Smooth muscle cell (in vitro differentiated cells): ENCODE measurements at regions not wholly inside any gene's neighbourhood (a gene's known extent, or its start where the extent isn't known, plus 50 kb on each side); places are given as distances from the start of the nearest gene placed in this dataset.

ENCODE experiments used
- DNase-seq: peaks from one replicate; lab custom pipeline; 2025; ENCODE audit not compliant: unreplicated experiment; lab: John Stamatoyannopoulos, UW
- H2AFZ ChIP-seq: fragments of 200-600 bp; sonication (generic); 2 replicates; pipeline ENCODE4 v1.6.0; 2016; ENCODE audit warnings: antibody characterized with exemption, low read depth, mild to moderate bottlenecking
- H3F3A ChIP-seq: fragments of 200-600 bp; sonication (generic); 2 replicates; pipeline ENCODE4 v1.6.0; 2017; ENCODE audit warnings: antibody characterized with exemption, low read depth
- H3K27ac ChIP-seq: fragments of 200-600 bp; sonication (generic); 2 replicates; pipeline ENCODE4 v1.5.1; 2016; ENCODE audit warnings: low read depth, mild to moderate bottlenecking
- H3K27me3 ChIP-seq: fragments of 200-600 bp; sonication (generic); 2 replicates; pipeline ENCODE4 v1.6.1; 2016; ENCODE audit warnings: low read depth, mild to moderate bottlenecking
- H3K36me3 ChIP-seq: fragments of 200-600 bp; sonication (generic); 2 replicates; pipeline ENCODE4 v1.5.1; 2016; ENCODE audit warnings: low read depth
- H3K4me1 ChIP-seq: fragments of 200-600 bp; sonication (generic); 2 replicates; pipeline ENCODE4 v1.5.1; 2016; ENCODE audit warnings: low read depth
- H3K4me2 ChIP-seq: fragments of 200-600 bp; sonication (generic); 2 replicates; pipeline ENCODE4 v1.6.0; 2016; ENCODE audit warnings: mild to moderate bottlenecking
- H3K4me3 ChIP-seq: fragments of 200-600 bp; sonication (generic); 2 replicates; pipeline ENCODE4 v1.5.1; 2016; ENCODE audit warnings: mild to moderate bottlenecking
- H3K79me2 ChIP-seq: fragments of 200-600 bp; sonication (generic); 2 replicates; pipeline ENCODE4 v1.6.0; 2016; ENCODE audit warnings: low read depth, mild to moderate bottlenecking
- H3K9ac ChIP-seq: fragments of 200-600 bp; sonication (generic); 2 replicates; pipeline ENCODE4 v1.6.0; 2016; ENCODE audit warnings: low read depth
- H3K9me3 ChIP-seq: fragments of 200-600 bp; sonication (generic); replicated peaks from 2 replicates; pipeline ENCODE4 v1.5.1; 2016; ENCODE audit warnings: low read depth
- H4K20me1 ChIP-seq: fragments of 200-600 bp; sonication (generic); 2 replicates; pipeline ENCODE4 v1.6.0; 2016; ENCODE audit warnings: low read depth
- CTCF ChIP-seq: fragments of 200-600 bp; sonication (generic); IDR thresholded peaks from 2 replicates; pipeline ENCODE4 v1.5.1; 2017; ENCODE audit warnings: borderline replicate concordance, mild to moderate bottlenecking, antibody characterized with exemption; ENCODE audit not compliant: insufficient read depth, poor library complexity, severe bottlenecking
- WGBS: methylation state at CpG from one replicate; pipeline ENCODE4 v1.1.7; 2016; ENCODE audit warnings: low lambda C conversion rate; 5-methylcytosine and 5-hydroxymethylcytosine counted together

- no peak overlapping the region for H3K27ac ChIP-seq
- no peaks in the 10 kb centered on the region for H3K9me3 ChIP-seq
- H3K27me3 ChIP-seq, result no peaks in the 10 kb centered on the region
- no peak overlapping the region for H3K9ac ChIP-seq
- no peaks in the 10 kb centered on the region for H4K20me1 ChIP-seq
- no peaks in the 10 kb centered on the region for H3K79me2 ChIP-seq
- H3K4me3 ChIP-seq, result no peak overlapping the region
- DNase-seq, result no peak
- H2AFZ ChIP-seq, result no peak overlapping the region
- H3K4me2 ChIP-seq, result no peak overlapping the region
- no peaks in the 10 kb centered on the region for H3K36me3 ChIP-seq
- no peaks in the 10 kb centered on the region for H3K4me1 ChIP-seq
- TF ChIP-seq CTCF, result no peak
- 87% methylated on average over 1 of the region's 1 CpG for WGBS
- H3F3A ChIP-seq, result no peaks in the 10 kb centered on the region
Observed at GRCh38 chr12:126860210-126860609, 1406.8 kb upstream of the TMEM132C start.

- H3F3A ChIP-seq, result no peaks in the 10 kb centered on the region
- no peak for DNase-seq
- no peak overlapping the region for H3K27ac ChIP-seq
- no peak for TF ChIP-seq CTCF
- H2AFZ ChIP-seq, result no peak overlapping the region
- no peaks in the 10 kb centered on the region for H4K20me1 ChIP-seq
- H3K4me2 ChIP-seq, result no peak overlapping the region
- no peaks in the 10 kb centered on the region for H3K9me3 ChIP-seq
- H3K4me3 ChIP-seq, result no peak overlapping the region
- no peaks in the 10 kb centered on the region for H3K27me3 ChIP-seq
- H3K36me3 ChIP-seq, result no peaks in the 10 kb centered on the region
- WGBS, result 88% methylated on average over 4 of the region's 4 CpGs
- H3K4me1 ChIP-seq, result no peaks in the 10 kb centered on the region
- H3K9ac ChIP-seq, result no peak overlapping the region
- H3K79me2 ChIP-seq, result no peaks in the 10 kb centered on the region
Observed at GRCh38 chr12:126862500-126862899, 1404.5 kb upstream of the TMEM132C start.

GRCh38 chr12:126869644-126870043, 1397.3 kb upstream of the TMEM132C start:
- Histone ChIP-seq H3K36me3 (no peaks in the 10 kb centered on the region), H2AFZ (no peak overlapping the region), H3K4me1 (no peaks in the 10 kb centered on the region), H3K9ac (no peak overlapping the region), H3K4me3 (no peak overlapping the region), H3K9me3 (no peaks in the 10 kb centered on the region), H3F3A (no peaks in the 10 kb centered on the region), H3K4me2 (no peak overlapping the region), H3K27ac (no peak overlapping the region), H4K20me1 (no peaks in the 10 kb centered on the region), H3K27me3 (no peaks in the 10 kb centered on the region), H3K79me2 (no peaks in the 10 kb centered on the region)
- TF ChIP-seq CTCF, result no peak
- no peak for DNase-seq
- 58% methylated on average over 2 of the region's 2 CpGs for WGBS

- no peaks in the 10 kb centered on the region for H3K4me1 ChIP-seq
- no peak overlapping the region for H3K4me2 ChIP-seq
- H3K36me3 ChIP-seq, result no peaks in the 10 kb centered on the region
- no peak for DNase-seq
- 86% methylated on average over 5 of the region's 5 CpGs for WGBS
- no peak overlapping the region for H3K4me3 ChIP-seq
- no peak overlapping the region for H3K9ac ChIP-seq
- H3K27ac ChIP-seq, result no peak overlapping the region
- TF ChIP-seq CTCF, result no peak
- H3F3A ChIP-seq, result no peaks in the 10 kb centered on the region
- H3K27me3 ChIP-seq, result no peaks in the 10 kb centered on the region
- H3K9me3 ChIP-seq, result no peaks in the 10 kb centered on the region
- no peaks in the 10 kb centered on the region for H4K20me1 ChIP-seq
- no peak overlapping the region for H2AFZ ChIP-seq
- H3K79me2 ChIP-seq, result no peaks in the 10 kb centered on the region
Observed at GRCh38 chr12:126873701-126874100, 1393.3 kb upstream of the TMEM132C start.
